ENCODE measurements at regions not wholly inside any gene's neighbourhood (a gene's known extent, or its start where the extent isn't known, plus 50 kb on each side); places are given as distances from the start of the nearest gene placed in this dataset.
"Not testable (repeated sequence)": the region's sequence is repeated elsewhere in the genome, so short reads cannot be mapped to it uniquely, and the experiment has no call there.

- no peak for TF ChIP-seq CTCF (IDR thresholded peaks at IDR 0.05; ENCODE audit: low read depth, low read length)
- no peak for DNase-seq (ENCODE audit: low read depth in 2 of 2)
- no peak overlapping the region for H3K4me3 ChIP-seq (replicated peaks in 1 of 2; ENCODE audit: low read depth in 2 of 2, low read length in 2 of 2)
Observed at GRCh38 chr3:67244130-67244529, 246.0 kb downstream of the KBTBD8 start.

GRCh38 chr3:67245545-67245944 lies 247.4 kb downstream of the KBTBD8 start:
- no peak overlapping the region for H3K4me3 ChIP-seq (replicated peaks in 1 of 2; ENCODE audit: low read depth in 2 of 2, low read length in 2 of 2)
- no peak for TF ChIP-seq CTCF (IDR thresholded peaks at IDR 0.05; ENCODE audit: low read depth, low read length)
- no peak for DNase-seq (ENCODE audit: low read depth in 2 of 2)

GRCh38 chr3:67248726-67249125 lies 250.6 kb downstream of the KBTBD8 start:
- no peak for TF ChIP-seq CTCF (IDR thresholded peaks at IDR 0.05; ENCODE audit: low read depth, low read length)
- no peak for DNase-seq (ENCODE audit: low read depth in 2 of 2)
- no peak overlapping the region for H3K4me3 ChIP-seq (replicated peaks in 1 of 2; ENCODE audit: low read depth in 2 of 2, low read length in 2 of 2)

GRCh38 chr3:67252906-67253305 lies 254.8 kb downstream of the KBTBD8 start:
- DNase-seq (ENCODE audit: low read depth in 2 of 2); H3K4me3 ChIP-seq (replicated peaks in 1 of 2; ENCODE audit: low read depth in 2 of 2, low read length in 2 of 2): not testable (repeated sequence)

GRCh38 chr3:67278015-67278618 lies 280.0 kb downstream of the KBTBD8 start:
- no peak for TF ChIP-seq CTCF (IDR thresholded peaks at IDR 0.05; ENCODE audit: low read depth, low read length)
- H3K4me3 ChIP-seq (replicated peaks in 1 of 2; ENCODE audit: low read depth in 2 of 2, low read length in 2 of 2), result no peak overlapping the region
- no peak for DNase-seq (ENCODE audit: low read depth in 2 of 2)

GRCh38 chr3:67286586-67286985 lies 288.5 kb downstream of the KBTBD8 start:
- no peak for TF ChIP-seq CTCF (IDR thresholded peaks at IDR 0.05; ENCODE audit: low read depth, low read length)
- no peak for DNase-seq (ENCODE audit: low read depth in 2 of 2)
- no peak overlapping the region for H3K4me3 ChIP-seq (replicated peaks in 1 of 2; ENCODE audit: low read depth in 2 of 2, low read length in 2 of 2)

- H3K4me3 ChIP-seq (replicated peaks in 1 of 2; ENCODE audit: low read depth in 2 of 2, low read length in 2 of 2), result no peak overlapping the region
- DNase-seq (ENCODE audit: low read depth in 2 of 2), result no peak
- TF ChIP-seq CTCF (IDR thresholded peaks at IDR 0.05; ENCODE audit: low read depth, low read length), result no peak
Observed at GRCh38 chr3:67288466-67289106, 290.5 kb downstream of the KBTBD8 start.
